Ishikawa (cell line): ENCODE measurements at regions not wholly inside any gene's neighbourhood (a gene's known extent, or its start where the extent isn't known, plus 50 kb on each side); places are given as distances from the start of the nearest gene placed in this dataset.

Experiments used
- EP300 ChIP-seq: IDR thresholded peaks from 2 replicates; pipeline ENCODE4 v1.6.1; 2012; ENCODE audit warnings: borderline replicate concordance
- USF1 ChIP-seq: IDR thresholded peaks from 2 replicates; pipeline ENCODE4 v1.6.1; 2012

- TF ChIP-seq EP300 (no peak), USF1 (no peak)
These were observed 409.2 kb upstream of the SLIT2 start for GRCh38 chr4:19842471-19842870.
